ENCODE measurements at regions not wholly inside any gene's neighbourhood (a gene's known extent, or its start where the extent isn't known, plus 50 kb on each side); places are given as distances from the start of the nearest gene placed in this dataset.
A peak's percentile ranks its signal among the peaks of the same experiment; 100 is the strongest.

DNA sequence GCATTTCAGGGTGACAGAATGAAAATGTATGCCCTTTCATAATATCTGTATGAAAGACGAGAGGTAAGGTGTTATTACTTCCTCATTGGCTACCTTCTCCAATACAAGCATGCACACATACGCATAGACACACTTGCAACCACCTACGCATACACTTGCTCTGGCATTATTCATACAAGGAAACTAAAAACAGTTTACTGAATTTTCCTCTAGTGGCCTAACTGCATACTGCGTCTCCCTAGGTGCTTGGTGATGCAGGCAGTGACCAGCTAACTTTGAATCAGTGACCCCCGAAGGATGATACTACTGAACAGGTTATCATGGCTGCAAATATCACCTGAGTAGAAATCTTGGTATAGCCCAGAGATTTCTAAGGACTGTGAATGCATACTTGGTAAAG, 593.1 kb downstream of the PKHD1 start:
- DNase-seq, result no peak

DNA sequence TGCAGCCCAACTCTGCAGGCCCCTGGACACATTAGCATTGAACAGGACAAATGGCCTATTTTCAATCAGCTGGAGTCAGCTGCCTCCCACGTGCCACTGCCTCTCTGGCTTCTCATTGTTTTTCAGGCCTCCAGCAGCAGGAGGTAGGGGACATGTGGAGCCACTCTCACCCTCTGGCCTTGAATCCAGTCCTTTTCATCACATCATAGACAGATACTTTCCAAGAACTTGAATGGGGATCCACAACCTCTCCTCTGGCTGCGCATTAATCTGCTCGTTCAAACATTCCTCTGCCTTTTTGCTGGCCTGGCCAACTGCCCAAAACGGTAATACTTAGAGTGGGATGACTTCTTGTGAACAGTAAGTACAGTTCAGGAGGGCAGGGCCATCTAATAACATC, 592.3 kb downstream of the PKHD1 start:
- DNase-seq, result no peak

DNA sequence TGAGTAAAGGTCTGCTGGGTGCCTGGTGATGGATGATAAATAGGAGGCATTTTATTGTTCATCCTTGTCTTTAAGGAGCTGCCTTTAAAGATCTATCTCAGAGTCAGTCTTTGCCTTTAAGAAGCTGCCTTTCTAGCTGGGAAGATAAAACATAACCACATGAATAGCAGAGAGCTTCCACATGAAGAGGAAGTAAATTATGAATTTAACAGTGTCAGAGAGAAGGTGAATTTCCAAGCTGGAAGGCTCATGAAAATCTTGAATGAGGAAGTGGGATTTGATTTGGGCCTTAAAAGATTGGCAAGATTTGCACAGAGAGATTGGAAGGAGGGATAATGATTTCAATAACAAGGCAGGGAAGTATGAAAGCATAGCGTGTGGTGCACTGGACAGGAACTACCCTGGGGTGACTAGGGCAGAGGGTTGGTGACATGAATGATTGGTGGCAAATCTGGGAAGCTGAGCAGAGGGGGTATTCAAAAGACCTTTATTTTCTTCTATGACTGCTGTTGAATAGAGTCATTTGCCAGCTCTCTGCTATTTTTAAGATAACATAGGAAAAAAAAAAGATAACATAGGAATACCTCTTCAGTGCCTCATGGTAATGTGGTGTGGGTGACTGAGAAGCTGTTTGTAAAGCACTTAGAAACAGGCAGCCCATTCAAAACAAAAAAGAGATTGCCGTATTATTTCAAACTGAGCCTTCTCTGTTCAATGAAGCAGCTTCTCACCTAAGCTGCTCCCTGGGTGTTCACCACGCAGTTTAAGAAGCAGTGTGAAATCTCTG, 591.6 kb downstream of the PKHD1 start:
- DNase-seq, result no peak

DNA sequence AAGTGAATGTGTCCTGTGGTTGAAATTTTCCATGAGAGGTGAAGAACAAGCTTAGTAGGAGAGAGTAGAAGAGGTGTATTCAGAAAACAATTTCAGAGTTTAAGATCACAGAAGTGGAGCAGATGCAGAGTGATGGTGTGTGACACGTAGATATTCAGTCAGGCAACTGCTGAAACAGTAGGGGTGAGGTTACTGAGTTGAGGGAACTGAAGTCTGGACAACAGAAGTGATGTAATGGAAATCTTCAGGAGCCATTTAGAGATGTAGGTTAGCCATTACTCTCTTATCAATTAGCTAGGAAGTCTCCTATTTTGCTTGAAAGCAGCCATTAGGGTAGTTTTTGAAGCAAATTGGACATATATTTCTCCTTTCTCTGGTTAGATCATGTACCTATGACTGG, 584.4 kb downstream of the PKHD1 start:
- no peak for DNase-seq

DNA sequence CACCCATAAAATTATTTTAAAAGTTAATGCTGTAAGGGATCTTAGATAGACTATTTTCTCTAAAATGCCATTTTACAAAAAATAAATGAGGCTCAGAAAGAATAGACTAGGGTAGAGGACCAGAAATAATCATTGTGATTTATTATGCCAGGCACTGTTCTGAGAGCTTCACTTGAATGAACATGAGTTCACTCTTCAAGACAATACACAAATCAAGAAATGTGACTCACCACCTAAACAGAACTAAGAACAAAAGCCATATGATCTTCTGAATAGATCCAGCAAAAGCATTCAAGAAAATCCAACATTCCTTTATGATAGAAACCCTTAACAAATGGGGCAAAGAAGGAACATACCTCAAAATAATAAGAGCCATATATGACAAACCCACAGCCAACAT, 582.0 kb downstream of the PKHD1 start:
- no peak for DNase-seq

DNA sequence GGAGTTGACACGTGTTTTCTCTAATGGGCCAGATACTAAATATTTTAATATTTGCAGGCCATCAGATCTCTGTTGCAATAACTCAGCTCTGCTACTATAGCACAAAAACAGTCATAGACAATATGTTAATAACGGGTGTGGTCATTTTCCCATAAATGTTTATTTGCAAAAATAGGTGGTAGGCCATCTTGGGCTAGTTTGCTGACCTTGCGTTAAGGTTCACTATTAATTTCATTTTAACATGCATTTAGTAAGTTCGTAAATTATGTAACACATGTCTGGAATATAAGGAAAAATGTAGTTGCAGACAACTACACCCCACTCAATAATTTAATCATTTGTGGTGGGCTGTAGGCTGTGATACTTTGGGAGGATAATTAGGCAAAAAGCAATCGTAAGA, 577.8 kb downstream of the PKHD1 start:
- DNase-seq, result no peak

DNA sequence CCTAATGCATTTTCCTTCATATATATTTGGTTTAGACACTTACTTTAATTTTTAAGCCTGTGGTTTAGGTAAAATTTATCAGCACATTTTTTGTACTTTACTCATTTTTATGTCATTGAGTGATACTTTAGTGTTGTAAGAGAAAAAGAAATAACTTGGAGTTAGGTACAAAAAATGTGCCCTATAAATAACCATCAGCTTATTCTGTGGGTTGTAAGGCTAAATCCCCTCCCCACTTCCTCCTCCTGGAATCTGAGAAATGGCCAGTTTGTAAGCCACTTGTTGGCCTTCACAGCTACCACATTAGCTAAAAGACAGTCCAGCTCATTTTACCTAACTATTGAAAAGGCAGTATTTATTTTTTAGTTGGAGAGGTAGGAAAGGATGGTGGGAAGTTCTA, 576.3 kb downstream of the PKHD1 start:
- DNase-seq, result no peak

DNA sequence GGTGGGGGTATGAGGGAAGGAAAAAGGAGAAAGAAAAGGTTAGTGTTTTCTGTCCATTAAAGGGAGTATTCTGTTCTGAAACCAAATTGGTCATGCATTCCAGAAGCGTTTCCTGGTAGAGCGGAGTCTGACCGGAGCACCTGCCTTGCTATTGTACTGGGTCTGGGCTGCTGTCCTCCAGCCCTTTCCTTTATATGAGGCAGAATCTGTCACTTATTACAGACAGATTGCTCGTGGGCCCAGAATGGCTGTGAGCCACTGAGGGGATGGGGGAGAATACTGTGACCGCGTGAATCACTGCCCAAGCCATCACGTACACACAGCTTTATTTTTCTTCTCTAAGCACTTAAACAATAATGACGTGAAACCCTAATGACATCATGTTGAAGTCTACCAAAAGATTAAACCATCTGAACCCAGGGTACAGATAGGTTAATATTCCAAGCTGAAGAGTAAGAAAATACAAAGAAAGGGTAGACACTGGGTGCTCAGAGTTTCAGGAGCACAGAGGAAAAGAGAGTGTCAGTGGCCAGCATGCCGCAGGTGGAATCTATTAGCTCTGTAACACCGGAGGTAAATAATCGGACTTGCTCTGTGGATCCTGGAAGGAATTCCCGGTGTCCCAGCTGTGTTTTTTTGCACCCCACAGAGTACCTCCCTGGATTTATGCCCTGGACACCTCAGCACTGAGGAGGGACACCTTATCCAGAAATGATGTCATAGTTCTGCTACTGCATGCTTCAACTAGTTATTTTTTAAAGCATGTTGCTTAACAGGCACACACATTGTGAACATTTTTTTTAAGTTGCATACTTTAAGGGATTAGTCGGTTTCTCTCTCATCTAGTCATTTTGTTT, 573.3 kb downstream of the PKHD1 start:
- DNase-seq, result no peak

DNA sequence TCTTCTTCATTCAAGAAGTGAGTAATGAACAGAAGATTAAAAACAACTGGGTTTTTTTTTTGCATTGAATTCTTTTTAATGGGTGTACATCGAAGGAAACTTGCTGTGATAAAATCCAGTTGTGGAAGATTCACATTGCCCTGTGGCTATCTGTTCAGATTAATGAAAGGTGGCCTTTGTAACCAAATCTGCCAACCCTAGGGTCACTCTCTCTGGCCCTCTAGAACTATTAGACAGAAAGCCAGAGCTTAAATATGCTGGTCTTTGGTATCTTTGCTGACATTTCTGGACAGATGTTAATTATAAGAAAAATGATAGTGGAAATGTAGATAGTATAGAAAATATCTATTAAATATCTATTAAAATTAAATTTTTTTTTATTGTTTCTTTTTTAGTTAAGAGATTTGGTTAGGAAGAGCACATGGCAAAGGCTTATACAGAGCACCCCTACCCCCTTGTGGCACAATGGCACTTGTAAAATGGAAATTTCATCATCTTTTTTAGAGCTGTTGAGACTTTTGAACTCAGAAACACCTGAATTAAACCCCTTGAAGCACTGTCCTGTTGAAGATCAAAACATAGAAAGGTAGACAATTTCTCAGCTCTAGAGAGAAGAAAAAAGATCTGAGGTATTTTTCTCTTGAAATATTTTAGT, 572.5 kb downstream of the PKHD1 start:
- DNase-seq, result no peak

DNA sequence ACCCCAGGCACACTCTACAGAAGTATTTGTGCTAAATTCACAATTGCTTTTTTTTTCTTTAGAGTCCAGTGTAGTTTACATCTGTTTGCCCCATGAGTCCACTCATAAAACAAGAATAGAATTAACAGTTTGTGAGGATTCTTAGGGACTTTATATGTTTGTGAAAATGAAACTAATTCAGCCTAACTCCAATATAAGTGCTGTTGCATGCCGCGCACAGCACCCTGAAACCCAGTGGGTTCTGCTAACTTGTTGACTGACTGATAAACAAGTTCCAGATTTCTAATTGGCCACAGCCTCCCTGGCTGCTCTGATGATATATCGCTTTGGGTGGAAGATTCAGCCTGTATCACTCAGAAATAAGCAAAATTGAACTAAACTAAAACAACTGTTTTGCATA, 561.4 kb downstream of the PKHD1 start:
- DNase-seq, result no peak

DNA sequence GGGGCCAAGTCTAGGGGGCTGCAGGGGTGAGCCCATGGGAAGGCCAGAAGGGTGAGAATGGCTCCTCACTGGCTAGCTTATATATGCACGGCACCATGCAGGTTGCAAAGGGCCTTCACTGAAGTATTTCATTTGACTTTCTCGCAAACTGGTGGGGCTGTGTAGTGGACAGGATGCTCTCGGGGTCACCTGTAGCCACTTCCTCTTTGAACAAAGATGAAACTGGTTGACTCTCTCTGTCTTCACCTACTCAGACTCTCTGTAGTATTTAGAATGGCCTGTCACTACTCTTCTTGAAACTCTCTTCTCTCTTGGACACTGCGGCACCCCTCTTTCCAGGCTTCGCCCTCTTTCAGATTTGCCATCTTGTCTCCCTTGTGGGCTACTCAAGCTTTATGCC, 560.5 kb downstream of the PKHD1 start:
- no peak for DNase-seq

DNA sequence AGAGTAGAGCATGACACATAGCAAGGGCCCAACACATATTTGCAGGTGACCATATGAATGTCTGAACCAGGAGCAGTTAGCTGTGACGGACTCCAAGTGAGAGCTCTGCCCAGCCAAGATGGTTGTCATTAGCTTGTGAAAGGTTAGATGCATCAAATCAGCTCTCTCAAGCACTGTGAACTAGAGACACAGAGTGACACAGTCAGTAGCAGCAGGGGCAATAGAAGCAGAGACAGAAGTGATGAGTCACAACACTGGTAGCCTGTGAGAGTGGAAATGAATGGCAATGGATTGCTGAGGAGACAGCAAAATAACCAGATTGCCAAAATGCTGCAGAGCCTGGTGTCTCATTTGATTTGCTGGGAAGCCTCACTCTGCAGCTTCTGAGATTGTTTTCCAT, 558.9 kb downstream of the PKHD1 start:
- DNase-seq, result no peak

DNA sequence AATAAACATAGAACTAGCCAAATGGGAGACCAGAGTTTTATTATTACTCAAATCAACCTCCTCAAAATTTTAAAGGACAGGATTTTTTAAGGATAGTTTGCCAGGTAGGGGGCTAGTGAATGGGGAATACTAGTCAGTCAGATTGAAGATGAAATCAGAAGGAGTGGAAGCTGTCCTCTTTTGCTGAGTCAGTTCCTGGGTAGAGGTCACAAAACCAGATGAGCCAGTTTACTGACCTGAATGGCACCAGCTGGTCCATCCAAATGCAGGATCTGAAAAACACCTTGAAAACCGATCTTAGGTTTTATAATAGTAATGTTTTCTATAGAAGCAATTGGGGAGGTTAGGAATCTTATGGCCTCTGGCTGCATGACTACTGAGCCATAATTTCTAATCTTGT, 558.2 kb downstream of the PKHD1 start:
- DNase-seq, result no peak

DNA sequence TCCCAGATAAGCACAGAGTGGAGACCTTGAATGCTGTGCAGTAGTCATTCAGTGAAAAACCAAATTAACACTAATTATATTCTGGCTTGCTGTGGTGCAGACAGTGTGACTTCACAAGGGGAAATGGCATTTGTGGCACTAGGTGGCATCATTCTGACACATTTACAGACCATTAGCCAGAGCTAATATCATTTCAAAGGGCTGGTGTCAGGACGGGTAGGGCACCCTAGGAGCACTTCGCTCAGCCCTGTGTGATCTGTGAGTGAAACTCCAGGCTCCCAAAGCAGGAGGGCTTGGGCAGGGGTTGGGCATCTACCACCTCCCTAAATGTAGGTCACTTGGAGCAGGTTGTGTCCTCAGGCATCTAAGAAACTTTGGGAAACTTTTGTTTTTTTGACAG, 555.8 kb downstream of the PKHD1 start:
- DNase-seq, result peak in 1 of 5 experiments; percentile 0

DNA sequence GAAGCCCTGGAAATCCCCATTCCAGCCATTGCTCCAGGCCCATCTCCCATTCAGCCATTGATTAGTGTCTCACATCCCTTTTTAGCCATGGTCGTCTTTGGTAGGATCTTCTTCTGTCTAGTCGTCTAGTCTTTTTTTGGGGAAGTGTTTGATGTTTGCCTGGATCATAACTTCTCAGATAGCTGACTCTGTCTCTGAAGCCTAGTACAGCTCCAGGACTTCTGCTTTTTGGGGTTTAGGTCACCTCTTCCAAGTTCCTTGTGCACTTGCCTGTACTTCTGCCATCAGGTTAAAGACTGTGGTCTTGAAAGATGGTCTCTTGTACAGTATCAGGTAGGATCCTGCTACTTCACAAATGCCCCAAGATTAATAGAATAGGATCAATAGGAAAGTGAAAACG, 553.5 kb downstream of the PKHD1 start:
- DNase-seq, result no peak

DNA sequence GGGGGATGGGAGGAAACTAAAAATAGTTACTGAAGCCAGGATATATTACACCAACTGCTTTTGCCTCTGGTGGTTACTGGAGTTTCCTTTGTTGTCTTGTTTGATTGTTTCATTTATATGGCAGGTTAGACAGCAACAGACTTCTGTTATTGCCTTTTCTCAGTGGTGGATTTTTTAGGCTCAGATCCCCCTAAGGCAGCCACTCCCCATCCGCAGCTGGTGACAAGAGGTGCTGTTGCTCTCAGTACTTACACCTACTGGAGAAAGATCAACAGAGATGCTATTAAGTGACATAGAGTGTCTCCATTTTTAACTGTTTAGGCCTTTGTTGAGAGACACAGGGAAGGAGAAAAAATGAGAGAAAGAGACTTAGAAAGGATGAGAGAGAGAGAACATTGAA, 552.1 kb downstream of the PKHD1 start:
- no peak for DNase-seq

DNA sequence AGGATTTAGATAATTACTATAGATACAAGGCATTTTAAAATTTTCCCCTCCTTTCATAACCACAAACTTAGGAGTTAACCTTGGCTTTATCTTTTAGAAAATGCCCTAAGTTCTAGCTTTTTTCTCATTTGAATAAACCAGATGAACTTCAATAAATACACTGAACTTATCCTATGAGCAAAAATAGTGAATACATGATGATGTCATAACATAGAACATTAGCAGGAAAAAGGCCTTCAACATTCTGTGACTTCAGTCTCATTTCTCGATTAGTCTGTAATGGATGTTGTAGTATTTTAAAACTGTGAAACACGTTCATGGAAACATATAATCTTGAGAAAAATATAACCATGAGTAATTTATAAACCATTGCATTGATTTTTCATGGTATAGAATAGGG, 550.7 kb downstream of the PKHD1 start:
- no peak for DNase-seq

DNA sequence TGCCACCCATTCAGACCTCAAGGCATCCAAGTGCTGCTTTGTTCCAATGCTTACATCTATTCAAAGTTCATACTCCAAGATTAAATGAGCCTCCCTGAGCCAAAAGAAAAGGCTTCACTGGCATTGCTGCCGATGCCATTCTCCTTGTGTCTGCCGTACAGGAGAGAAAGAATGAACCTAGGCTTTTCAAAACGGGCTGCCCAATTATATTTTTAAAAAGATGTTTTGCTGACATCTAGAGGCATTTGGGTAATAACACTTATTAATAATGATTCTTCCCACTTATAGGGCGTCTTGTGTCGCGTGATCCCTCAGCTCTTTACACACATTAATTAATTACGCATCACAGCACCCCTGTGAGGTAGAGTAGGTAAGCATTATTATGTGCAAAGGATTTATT, 545.6 kb downstream of the PKHD1 start:
- no peak for DNase-seq

DNA sequence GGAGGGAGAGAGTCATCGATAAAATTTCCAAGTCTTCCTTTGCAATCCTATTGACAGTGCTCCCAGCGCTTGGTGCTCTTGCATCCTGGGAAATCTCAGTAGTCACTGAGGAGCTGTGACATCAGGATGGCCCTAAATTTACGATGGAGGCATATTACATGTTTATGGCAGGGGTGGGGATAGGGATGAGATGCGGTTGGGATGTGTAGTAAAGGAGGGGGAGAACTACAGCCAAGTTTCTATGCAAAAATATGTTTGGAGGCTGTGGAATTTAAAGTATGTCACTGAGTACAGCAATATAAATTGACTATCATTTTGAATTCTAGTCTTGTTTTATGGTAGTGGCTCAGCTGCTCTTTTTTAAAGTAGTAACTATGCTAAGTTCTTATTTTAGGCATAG, 544.9 kb downstream of the PKHD1 start:
- no peak for DNase-seq

DNA sequence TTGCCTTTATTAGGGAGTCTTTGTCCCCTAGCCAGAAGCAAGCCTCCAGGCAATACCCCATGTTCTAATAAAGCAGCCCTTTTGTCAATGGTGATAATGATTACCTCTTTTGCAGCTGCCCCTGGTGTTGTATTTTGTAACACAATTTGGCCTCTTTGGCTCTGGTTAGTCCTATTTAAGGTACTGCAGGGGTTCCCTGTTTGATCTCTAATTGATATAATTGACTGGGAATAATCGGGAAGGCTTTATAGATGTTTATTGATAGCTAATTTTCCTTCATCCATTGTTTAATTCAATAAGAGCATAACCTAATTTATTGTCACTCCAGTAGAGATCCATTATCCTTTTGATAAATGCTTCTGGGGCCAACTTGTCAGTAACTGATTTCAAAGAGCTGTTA, 537.2 kb downstream of the PKHD1 start:
- DNase-seq, result no peak

DNA sequence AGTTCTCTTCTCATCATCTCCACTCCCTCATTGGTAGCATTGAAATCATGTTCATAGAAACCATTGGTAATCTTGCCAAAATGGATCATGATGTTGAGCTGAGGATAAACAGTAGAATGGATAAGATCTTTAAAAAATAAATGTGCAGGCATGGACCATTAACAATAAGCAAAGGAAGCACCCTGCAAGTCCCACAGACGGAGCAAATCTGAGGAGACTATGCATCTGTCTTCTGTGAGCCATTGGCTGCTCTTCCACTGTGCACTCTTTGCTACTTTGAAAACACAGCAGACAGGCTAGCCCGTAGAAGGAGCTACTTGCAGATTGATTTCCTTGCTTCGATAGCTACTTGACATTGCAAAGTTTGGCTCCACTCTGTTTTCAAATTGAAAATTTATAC, 535.0 kb downstream of the PKHD1 start:
- no peak for DNase-seq

DNA sequence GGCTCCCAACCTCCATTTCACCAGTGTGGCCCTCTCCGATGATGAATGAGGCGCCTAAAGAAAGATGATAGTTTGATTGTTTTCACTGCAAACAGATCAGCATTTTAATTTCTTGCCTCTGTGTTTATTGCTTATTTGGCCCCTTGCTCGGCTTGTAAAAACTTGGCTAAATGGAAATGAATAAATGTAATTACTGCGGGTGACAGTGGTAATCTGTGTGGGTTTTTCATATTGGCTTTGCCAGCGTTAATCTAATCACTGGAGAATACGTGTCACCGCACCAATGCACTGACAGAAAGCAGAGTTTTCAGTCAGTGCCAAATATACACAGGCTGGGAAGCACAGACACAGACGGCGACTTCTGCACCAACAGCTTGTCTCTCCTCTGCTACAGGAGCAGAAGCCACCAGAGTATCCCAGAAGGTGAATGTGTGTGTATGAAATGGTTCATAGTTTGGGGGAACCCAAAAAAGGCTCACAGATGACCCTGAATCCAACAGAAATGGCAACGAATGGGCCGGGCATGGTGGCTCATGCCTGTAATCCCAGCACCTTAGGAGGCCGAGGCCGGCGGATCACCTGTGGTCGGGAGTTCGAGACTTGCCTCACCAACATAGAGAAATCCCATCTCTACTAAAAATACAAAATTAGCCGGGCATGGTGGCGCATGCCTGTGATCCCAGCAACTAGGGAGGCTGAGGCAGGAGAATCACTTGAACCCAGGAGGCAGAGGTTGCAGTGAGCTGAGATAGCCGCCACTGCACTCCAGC, 534.0 kb downstream of the PKHD1 start:
- no peak for DNase-seq

DNA sequence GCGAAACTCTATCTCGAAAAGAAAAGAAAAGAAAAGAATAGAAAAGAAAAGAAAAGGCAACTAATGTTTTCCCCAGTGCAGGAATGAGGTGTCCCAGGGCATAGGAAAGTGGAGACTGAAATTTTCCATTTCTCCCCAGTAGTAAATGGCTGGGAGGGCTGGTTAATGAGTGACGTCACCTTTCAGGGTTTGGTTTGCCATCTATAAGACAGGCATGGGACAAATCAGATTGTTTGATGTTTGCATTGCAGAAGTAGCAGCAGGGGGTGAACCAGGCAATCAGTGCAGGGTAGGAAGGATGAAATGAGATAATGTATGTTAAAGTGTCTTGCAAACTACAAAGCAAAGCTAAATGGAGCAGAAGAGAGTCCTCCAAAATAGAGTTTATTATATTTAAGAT, 533.4 kb downstream of the PKHD1 start:
- DNase-seq, result no peak

All from T-helper 2 cell (primary cell).